ENCODE measurements at regions not wholly inside any gene's neighbourhood (a gene's known extent, or its start where the extent isn't known, plus 50 kb on each side); places are given as distances from the start of the nearest gene placed in this dataset.

GRCh38 chr2:128438091-128438490, 119.4 kb upstream of the HS6ST1 start:
- no peak overlapping the region for H3K27ac ChIP-seq (replicated peaks)
- H3K4me3 ChIP-seq (replicated peaks; ENCODE audit: insufficient read depth, low read length): no peak overlapping the region
- no peak for DNase-seq (ENCODE audit: low read depth in 1 of 2, low spot score in 1 of 2)
- no peak for TF ChIP-seq POLR2AphosphoS5 (IDR thresholded peaks at IDR 0.05; ENCODE audit: low read depth)
- TF ChIP-seq SPI1 (IDR thresholded peaks at IDR 0.05; ENCODE audit: borderline replicate concordance, low read depth): no peak
- no peak for TF ChIP-seq REST (IDR thresholded peaks at IDR 0.05; ENCODE audit: insufficient replicate concordance, low read depth)
- no peak for TF ChIP-seq GABPA (IDR thresholded peaks at IDR 0.05; ENCODE audit: low read depth)
- no peak for TF ChIP-seq CTCF (IDR thresholded peaks at IDR 0.05; ENCODE audit: insufficient read depth, low read length)
- no peaks in the 10 kb centered on the region for H3K27me3 ChIP-seq (ENCODE audit: insufficient read depth, poor library complexity, severe bottlenecking)

GRCh38 chr2:128438586-128438985, 119.9 kb upstream of the HS6ST1 start:
- no peak for DNase-seq (ENCODE audit: low read depth in 1 of 2, low spot score in 1 of 2)
- Histone ChIP-seq H3K4me3 (replicated peaks; ENCODE audit: insufficient read depth, low read length) (no peak overlapping the region), H3K27ac (replicated peaks) (no peak overlapping the region), H3K27me3 (ENCODE audit: insufficient read depth, poor library complexity, severe bottlenecking) (no peaks in the 10 kb centered on the region)
- TF ChIP-seq SPI1 (IDR thresholded peaks at IDR 0.05; ENCODE audit: borderline replicate concordance, low read depth) (no peak), CTCF (IDR thresholded peaks at IDR 0.05; ENCODE audit: insufficient read depth, low read length) (no peak), GABPA (IDR thresholded peaks at IDR 0.05; ENCODE audit: low read depth) (no peak), REST (IDR thresholded peaks at IDR 0.05; ENCODE audit: insufficient replicate concordance, low read depth) (no peak), POLR2AphosphoS5 (IDR thresholded peaks at IDR 0.05; ENCODE audit: low read depth) (no peak)

DNA sequence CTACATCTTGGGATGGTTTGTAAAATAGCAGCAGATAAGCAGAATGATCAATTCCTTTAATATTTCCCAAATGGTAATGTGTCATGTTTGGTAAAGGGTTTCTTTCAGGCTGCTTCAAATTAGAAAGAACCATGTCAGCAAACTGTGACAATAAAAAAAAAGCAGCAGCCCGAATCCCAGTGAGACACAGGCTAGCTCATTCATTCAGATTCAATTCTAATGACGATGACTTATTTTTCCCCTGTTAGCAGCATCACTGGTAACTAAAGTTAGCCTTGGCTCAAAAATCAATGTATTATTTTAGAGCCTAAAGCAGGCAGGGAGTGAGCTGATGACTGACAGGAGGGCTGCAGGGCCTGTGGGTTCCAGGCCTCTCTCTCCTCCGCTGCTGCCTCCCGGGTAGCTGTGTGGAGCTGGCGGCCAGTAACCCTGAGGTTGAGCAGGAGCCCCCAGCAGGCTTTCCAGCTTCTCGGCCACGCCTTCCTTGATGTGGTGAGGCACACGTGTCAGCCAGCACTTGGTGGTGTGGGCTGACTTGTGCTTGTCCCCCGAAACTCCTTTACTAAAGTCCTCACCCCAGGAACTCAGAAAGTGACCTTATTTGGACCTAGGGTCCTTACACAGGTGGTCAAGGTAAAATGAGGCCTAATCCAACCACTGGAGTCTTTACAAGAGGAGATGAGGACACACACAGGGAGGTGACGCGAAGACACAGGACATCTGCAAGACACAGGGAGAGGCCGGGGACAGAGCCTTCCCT, 120.5 kb upstream of the HS6ST1 start:
- H3K4me3 ChIP-seq (replicated peaks; ENCODE audit: insufficient read depth, low read length): no peak overlapping the region
- no peak for DNase-seq (ENCODE audit: low read depth in 1 of 2, low spot score in 1 of 2)
- H3K27ac ChIP-seq (replicated peaks): no peak overlapping the region
- no peaks in the 10 kb centered on the region for H3K27me3 ChIP-seq (ENCODE audit: insufficient read depth, poor library complexity, severe bottlenecking)
- no peak for TF ChIP-seq GABPA (IDR thresholded peaks at IDR 0.05; ENCODE audit: low read depth)
- TF ChIP-seq SPI1 (IDR thresholded peaks at IDR 0.05; ENCODE audit: borderline replicate concordance, low read depth): no peak
- TF ChIP-seq POLR2AphosphoS5 (IDR thresholded peaks at IDR 0.05; ENCODE audit: low read depth): no peak
- no peak for TF ChIP-seq CTCF (IDR thresholded peaks at IDR 0.05; ENCODE audit: insufficient read depth, low read length)
- no peak for TF ChIP-seq REST (IDR thresholded peaks at IDR 0.05; ENCODE audit: insufficient replicate concordance, low read depth)

Data from HL-60 (cell line).